ENCODE measurements at regions not wholly inside any gene's neighbourhood (a gene's known extent, or its start where the extent isn't known, plus 50 kb on each side); places are given as distances from the start of the nearest gene placed in this dataset.

DNA sequence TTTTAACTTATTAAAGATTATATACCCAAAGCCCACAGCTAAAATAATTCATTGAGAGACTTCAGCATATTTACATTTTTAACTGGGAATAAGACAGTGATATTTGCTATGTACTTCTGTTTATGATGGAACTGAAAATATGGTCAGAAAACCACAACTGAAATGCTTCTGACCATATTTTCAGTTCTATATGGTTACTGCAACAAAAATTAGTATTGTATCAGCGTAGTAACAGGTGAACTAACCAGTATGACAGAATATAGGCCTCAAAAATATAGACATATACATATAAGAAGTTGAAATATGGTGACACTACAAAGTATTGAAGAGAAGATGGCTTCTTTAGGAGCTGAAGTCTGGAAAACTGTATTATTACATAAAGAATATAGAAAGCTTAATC, 857.4 kb downstream of the OLFM4 start:
- no peak for TF ChIP-seq POLR2A (IDR thresholded peaks at IDR 0.05)
- TF ChIP-seq, protein P1, sequence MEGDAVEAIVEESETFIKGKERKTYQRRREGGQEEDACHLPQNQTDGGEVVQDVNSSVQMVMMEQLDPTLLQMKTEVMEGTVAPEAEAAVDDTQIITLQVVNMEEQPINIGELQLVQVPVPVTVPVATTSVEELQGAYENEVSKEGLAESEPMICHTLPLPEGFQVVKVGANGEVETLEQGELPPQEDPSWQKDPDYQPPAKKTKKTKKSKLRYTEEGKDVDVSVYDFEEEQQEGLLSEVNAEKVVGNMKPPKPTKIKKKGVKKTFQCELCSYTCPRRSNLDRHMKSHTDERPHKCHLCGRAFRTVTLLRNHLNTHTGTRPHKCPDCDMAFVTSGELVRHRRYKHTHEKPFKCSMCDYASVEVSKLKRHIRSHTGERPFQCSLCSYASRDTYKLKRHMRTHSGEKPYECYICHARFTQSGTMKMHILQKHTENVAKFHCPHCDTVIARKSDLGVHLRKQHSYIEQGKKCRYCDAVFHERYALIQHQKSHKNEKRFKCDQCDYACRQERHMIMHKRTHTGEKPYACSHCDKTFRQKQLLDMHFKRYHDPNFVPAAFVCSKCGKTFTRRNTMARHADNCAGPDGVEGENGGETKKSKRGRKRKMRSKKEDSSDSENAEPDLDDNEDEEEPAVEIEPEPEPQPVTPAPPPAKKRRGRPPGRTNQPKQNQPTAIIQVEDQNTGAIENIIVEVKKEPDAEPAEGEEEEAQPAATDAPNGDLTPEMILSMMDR (IDR thresholded peaks at IDR 0.05): no peak
